HG03095 (cell line): ENCODE measurements at regions not wholly inside any gene's neighbourhood (a gene's known extent, or its start where the extent isn't known, plus 50 kb on each side); places are given as distances from the start of the nearest gene placed in this dataset.

Source experiments
- ATAC-seq: cut with Tn5 transposase; IDR thresholded peaks from one replicate; pipeline ENCODE4 v1.9.1; 2021; ENCODE audit warnings: moderate library complexity; ENCODE audit not compliant: unreplicated experiment

DNA sequence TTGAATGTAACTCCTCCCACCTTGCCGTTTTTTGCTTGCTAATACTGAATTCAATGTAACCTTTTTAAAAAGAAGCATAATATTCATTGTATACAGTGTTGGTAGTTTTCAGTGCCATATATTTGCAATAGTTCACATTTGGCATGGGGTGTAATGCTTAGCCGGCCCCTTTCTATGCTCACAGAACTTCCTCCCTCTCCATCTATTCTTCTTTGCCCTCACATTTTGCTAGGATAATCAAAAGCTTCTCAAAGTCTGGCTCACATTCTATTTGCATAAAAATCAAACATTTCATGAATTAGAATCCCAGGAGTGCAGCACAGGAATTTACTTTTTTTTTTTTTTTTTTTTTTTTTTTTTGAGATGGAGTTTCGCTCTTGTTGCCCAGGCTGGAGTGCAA, 226.3 kb upstream of the MPDZ start:
- no peak for ATAC-seq

DNA sequence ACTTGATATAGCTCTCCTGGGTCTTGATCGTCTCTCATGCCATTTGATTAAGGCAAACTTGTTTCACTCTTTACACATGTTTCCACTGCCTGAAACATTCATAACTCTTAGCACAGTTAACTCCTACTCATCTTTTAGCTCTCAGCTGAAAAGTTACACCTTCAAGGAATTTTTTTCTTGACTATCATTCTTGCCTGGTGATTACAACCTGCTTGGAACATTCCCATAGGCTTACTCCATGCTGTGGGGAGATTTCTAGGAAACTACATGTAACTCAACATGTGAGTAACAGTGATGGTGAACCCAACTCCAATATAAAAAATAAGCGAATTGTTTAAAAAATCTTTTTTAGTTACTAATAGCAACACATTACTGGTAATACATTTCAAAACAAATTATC, 224.1 kb upstream of the MPDZ start:
- ATAC-seq: no peak

DNA sequence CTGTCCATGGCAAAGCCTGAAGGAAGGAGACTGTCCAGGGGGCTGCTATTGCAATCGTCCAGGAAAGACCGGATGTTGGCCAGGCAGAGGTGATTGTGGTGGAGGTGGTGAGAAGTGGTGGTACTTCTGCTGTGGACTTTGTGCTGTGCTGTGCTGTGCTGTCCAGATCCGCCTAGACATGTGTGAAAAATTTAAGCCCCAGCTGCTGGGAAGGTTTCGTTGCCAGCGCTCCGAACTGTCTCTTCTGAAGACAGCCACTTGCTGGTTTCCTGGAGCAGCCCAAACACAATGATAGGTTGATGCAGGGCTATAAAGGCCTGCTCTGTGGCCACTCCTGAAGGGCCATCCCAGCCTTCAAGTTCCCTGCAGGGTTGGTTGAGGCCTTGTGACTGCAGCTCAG, 223.0 kb upstream of the MPDZ start:
- no peak for ATAC-seq

DNA sequence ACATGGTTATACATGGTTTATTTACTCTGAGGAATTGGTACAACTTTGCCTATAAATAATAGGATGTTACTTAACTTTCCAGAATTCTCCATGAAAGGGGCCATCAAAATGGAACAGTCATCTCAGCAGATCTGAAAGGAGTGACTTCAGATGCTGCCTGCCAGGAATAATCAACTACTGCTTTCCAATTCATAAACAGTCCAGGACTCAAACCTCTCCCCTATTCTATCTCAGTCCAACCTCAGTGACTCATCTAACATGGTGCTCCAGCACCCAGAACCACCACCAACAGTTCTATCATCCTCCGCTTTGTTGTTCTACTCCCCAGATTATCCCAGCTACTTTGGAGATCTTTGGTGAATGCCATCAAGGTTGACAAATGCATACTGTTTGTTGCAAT, 221.5 kb upstream of the MPDZ start:
- ATAC-seq: no peak

DNA sequence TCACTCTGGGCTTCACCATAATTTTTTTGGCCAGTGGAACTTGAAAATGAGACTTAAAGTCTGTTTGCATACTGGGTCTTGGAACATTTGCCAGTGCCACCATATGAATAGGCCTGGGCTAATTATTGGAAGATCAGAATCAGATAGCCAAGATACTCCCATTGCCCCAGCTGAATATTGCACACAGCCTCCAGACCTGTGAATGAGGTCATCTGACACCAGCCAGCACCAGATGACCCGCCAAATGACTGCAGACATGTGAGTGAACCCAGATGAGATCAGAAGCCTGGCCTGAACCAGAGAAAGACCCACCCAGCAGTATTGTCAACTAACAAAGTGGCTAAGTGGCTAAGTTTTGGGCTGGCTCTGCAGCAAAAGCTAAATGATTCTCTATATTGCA, 220.5 kb upstream of the MPDZ start:
- ATAC-seq: no peak

DNA sequence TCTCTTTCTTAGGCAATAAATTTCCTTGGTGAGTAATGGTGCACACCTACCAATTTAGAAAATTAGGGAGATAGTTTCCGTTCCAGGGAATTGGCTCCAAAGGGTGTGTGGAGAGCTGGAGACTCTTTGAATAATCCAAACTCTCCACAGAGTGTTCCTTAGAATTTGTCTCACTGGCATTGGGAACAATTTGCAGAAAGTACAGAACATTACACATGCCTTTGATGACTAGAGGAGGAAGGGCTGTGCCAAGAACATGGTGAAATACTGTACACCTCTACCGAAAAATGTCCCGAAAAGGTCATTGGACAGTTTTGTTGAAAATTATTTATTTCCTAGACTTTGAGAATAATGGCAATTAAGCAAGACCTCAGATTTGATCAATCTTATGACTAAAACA, 214.2 kb upstream of the MPDZ start:
- ATAC-seq: no peak

DNA sequence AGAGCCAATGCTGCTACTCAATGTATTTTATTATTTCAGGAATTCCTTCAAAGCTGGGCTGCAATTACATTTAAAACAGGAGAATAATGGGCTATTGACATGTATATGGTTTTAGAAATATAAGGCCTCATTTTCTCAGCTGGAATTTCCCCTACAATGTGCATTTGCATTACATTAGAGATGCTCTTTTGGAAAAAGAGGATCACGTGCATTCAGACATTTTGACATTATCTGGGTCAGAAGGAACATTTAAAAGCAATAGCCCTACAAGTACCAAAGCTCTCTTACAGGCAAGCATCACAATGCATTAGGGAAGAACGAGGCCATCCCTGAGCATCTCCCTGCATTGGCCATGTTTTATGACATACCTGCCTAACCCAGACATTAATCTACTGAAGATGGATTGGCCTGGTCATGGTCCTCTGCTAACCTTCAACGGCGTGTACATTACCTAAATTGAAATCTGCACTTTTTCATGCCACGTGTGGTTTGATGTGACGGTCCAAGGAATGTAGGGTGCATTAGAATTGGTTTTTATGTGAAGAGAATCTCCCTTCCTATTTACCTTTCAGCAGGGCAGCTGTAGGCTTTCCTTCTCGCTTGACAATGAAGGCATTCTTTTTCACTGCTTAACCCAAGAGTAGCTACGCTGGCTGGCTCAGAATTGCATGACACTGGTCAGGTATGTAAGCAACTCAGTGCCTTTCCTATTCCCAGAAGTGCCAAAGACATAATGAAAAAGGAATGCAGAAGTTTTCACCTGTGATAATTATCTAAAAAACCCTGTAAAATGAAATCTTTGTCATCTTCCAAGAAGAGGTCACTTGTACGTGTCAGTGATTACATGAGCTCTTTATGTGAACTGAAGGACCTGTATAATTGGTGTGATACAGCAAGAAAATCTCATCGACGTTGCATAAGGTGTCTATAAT, 212.3 kb upstream of the MPDZ start:
- ATAC-seq: no peak

DNA sequence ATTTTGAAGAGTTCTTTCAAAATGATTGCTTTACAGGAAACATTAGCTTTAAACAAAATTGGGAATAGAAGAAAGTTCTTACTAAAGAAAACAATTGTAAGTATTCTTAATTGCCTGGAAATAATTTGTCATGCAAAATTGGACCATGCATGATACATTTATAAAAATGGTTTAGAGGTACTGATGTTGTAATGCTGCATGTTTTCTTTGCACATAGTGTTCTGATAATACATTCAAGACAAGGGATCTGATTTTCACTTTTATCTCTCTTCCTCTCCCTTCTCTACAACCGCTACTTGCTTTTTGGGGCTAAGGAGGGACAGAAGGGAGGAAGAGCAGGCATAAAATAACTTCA, 211.6 kb upstream of the MPDZ start:
- ATAC-seq: no peak

DNA sequence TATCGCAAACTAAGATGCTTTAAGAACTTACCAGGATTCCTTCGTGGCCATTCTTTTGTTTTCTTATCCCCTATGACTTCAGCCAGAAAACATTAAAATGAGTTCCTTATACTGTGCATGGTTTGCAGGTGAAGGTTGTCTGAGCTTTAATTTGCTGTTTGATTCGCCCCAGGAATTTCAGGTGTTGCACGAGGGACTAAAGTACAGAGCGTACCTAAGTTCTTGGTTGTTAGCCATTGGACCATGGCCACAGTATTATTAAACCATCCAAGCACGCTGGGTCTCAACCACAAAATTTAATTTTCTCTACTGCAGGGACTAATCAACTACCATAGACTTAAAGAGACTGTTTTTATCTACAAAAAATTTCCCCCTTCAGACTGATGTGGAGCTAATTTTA, 208.4 kb upstream of the MPDZ start:
- ATAC-seq: no peak

DNA sequence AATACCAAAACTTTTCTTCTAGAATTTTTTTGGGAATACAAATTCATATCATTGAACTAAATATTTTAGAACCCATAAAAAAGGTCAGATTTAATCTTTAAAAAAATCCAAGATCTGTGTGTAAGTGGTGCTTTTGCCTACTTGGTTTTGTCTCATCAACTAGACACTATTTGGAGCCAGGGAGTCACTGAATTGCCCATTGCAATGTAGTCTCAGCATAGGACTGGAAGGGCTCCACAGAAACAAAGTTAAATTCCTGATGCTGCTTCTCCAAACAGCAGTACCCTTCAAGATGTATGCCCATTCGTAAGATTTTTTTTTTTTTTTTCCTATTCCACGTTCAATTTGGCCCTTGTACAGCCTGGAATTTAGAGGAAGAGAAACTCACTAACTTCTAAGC, 208.0 kb upstream of the MPDZ start:
- no peak for ATAC-seq

DNA sequence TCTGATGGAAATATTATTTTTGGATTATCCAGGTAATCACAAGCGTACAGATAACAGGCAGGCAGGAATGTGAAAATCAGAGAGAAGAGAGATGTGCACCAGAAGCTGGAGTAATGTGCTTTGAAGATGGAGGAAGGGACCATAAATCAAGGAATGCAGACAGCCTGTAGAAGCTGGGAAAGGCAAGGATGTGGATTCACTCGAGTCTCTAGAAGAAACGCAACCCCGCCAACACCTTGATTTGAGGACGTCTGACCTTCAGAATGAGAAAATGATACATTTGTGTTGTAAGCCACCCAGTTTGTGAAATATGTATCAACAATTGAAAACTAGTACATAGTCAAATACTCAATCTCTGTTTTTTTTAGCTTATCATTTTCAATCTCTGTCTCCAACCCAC, 207.6 kb upstream of the MPDZ start:
- ATAC-seq: no peak

DNA sequence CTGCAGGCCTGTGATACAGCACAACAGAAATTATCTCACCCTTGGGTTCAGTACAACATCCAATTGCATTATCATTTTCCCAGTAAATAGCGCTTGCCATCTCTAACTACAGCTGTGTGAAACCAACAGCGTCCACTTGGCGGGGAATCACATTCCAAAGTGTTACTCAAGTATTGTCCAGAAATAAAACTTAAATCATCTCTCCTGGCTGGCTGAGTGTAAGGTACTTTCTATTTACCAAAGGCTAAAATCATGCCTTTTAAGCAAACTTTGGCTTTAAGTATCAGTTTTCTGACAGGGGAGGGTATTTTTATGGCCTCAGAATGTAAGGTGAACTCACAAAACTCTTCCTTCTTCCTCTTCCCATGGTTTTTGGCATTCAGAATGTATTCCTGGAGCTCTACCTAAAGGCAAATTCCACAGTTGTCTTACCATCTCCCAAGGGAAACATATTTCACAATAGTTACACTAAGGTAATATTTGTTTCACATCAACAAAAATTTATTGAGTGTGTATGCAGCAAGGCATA, 205.6 kb upstream of the MPDZ start:
- no peak for ATAC-seq

DNA sequence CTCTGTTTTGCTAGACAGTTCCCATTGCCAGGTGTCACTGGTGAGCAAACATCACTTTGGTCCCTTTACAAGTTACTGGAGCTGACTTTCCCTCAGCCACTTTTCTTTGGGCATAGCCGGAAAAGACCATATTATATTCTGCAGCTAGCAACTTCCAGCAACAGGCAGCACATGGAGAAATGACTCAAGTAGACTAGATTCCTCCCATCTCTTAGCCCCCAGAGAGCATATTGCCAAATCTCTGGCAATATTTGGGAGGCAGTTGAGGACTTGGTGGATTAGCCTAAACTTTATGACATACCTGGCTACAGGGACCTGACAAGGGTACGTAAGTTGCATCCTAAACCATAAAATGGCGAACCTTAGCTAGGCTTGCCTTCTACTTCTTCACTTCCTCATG, 204.7 kb upstream of the MPDZ start:
- ATAC-seq: no peak

DNA sequence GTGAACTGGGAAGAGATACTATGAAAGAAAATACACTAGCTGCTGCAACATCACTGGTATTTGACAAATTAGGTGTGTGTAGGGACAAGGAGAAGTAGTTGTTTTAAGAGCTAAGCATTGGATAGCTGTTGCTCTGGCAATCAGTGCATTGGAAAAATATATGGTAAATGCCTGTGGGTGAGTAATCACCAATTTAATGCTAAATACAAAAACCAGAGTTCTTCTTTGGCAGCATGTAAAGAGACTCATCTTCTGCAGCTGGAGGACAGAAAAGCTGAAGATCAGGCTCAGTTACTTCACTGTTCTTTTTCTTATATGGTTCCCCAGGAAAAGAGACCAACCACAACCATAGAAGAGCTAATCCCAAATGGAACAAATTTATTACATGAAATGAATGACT, 201.8 kb upstream of the MPDZ start:
- ATAC-seq: no peak

DNA sequence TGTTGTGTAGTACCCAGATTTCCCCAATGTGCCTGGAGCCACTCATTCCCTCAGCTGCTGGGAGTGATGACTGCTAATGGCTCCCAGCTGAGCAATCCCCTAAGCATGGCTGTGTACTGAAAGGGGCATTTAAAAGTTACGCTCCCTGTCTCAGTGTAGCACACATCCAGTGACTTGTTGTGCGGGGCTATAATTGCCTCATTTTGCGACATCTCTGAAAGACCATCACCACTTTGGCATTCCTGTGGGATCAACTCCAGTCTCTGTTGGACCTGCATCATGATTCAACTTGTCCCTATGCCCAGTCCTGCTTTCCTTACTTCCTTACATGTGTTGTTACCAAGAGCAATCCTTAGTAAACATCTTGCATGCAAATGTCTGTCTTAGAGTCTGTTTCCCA, 201.2 kb upstream of the MPDZ start:
- ATAC-seq: no peak

DNA sequence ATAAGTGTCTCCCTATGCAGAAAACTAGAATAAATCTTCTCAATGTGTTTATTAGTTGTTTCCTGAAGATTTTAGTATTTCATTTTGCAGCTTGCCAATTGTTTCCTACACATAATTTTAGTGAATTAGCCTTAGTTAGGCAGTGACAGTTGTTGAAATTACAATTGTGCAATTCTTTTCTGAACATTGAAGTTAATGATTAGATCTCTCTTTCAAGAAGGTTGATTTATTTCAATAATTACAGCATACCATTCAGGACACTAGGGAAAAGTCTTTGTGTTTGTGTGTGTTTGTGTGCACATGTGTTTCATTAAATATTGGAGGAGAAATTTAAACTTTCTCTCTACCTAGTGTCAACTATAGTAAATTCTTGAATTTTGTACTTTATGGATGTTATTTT, 199.6 kb upstream of the MPDZ start:
- no peak for ATAC-seq

DNA sequence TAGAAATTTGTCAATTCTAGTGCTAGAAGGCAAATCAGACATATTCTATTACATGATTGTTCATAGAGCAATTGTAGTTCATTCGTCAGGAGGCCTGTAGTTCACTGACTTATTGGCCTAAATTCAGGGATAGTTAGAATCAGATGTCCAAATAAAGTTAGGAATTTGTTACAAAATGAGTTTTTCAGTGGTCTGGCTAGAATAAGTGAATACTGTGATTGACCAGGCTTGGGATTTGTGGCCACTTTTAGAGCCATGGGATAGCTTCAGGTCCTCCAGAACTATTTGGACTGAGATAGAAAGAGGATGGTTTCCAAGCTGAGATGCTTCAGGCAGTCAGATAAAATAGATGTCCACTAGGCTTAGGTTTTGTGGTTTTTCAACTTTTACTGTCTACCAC, 199.1 kb upstream of the MPDZ start:
- no peak for ATAC-seq

DNA sequence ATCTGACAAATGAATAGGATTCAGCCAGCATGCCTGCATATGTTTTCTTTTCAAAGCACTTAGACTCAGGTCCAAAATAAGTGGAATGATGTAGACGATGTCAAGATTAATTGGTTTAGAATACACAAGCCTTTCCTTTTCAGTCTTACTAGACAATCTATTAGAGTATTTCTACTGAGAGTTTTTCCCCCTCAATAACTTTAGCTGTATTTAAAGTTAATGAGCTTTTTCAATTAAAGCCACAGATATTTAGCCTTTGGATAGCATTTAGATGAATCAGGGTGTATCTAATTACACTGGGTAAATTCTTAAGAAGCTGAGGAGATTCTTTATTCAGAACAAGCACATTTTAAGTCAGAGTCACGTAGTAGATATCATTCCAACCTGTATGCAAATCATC, 198.7 kb upstream of the MPDZ start:
- no peak for ATAC-seq

DNA sequence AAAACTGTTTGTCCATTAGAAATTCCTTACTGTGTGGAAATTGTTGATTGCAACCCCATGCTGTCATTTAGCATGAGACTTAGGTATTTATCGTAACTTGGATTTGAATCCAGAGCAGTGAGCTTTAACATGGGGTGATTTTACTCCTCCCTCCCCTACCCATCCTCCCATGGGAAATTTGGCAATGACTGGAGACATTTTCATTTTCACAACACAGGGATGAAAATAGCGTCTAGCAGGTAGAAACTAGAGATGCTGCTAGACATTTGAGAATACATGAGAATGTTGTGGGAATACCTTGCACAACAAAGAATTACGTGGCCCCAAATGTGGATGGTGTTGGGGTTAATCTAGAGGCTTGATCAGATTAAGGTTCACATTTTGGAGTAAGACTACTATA, 191.3 kb upstream of the MPDZ start:
- ATAC-seq: no peak

DNA sequence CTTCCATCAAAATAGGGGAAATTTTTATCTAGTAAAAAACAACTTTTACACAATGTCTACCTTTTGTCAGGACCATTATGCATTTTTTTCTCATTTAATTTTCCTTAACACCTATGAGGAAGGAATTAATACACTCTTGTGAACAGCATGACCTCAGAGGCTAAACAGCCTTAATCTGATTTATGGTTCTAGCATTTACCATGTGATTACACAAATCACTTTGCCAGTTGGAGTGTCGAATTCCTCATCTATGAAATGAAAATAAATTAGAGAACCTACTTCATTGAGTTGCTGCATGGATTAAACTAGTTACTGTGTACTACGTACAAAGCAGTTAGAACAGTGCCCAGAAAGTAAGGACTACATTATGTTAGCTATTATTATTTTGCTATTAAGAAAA, 187.7 kb upstream of the MPDZ start:
- ATAC-seq: no peak

DNA sequence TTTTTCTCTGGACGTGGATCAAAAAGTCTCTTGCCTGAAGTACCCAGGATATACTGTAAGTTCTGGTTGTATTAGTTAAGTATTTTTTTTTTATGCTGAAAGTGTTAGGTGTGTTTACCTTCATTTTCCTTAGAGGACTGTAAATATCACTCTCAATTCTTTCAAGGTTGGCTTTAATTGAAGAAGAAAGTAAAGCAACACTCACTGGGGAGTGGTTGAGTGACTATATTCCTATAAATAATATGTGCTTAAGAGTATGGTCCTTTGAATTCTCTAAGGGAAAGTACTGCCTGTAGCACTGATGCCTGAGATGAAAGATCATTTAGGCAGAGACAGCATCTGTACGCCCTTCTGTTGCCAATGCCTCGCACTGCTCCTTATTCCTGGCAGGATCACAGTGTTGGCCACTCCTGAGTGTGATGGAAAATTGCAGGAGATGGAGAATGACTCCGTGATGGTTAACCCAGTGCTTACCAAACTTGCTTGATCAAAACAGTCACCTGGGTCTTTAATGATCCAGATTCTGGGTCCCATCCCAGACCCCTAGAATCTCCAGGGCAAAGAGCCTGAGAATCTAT, 182.0 kb upstream of the MPDZ start:
- ATAC-seq: no peak

DNA sequence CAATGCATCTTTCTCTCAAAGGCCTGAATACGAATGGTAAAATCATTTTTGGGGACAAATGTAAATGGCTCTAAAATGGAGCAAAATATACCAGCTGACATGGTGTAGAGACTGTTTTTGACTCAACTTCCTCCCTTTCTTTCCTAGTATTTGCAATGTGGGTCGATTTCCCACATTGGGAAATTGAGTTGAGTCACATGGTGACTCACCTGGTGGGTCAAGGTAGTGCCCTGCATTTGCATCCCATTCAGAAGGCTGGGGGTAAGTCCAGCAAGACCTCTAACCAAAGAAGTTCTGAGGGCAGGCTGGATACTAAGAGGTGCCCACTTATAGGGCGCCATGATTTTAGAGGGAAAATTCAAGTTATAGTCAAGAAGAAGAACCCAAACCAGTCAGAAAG, 179.6 kb upstream of the MPDZ start:
- ATAC-seq: no peak

DNA sequence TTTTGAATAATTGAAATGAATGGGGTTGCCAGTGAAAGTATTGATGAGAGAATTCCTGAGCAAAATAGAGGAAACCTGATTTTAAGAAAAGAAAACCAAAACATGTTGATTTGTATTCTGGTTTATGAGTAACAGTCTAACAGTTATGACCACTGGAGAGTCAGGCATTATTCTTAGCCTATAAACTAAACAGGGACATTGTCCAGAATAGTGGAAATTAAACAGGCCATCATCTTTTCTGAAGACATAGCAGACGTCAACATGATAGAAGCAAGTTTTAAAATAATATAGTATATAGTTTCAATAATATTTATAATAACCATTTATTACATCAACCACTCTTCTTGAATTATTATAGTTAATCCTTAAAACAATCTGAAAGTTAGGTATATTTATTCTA, 178.3 kb upstream of the MPDZ start:
- no peak for ATAC-seq
